ENCODE measurements at regions not wholly inside any gene's neighbourhood (a gene's known extent, or its start where the extent isn't known, plus 50 kb on each side); places are given as distances from the start of the nearest gene placed in this dataset.
"Not testable (repeated sequence)": the region's sequence is repeated elsewhere in the genome, so short reads cannot be mapped to it uniquely, and the experiment has no call there.

DNA sequence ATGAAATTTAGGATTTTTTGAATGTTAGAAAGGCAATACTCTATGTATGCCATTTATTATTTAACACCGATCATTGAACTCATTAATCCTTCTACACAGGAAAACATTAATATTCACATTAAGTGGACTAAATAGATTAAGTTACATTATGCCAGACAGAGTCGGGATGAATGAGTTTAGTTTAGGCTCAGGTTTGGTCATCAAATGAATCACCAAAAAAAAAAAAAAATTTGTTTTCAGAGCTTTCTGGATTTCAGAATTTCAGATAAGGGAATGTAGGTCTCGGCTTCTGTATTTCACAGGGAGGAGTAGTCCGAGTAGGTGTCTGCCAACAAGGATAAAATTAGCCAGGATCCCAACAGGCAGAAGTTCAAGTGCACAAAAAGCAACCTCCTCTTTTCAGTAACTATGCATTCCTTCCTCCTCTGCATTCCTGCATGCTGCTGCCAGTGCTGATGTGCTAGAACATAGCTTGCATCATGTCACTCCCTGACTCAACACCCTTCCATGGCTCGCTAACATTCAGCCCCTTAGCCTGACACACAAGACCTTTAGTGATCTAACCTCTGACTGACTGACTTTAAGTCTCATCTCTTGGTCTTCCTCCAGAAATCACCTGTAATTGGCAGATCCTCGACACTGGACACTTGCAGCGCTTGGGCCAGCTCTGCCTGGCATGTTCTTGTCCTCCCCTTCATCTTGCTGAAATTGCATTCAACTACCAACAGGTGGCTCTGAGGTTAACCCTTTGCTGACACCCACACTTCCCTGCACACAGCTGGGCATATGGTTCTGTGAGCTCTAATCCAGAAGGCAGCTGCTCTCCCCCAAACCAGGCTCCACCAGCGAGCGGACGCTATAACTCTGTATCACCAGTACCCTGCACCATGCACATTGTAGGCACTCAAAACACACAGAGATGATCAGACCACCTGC, 145.4 kb upstream of the PROK2 start:
- FAIRE-seq (peak; percentile 21), DNase-seq (ENCODE audit: extremely low spot score, insufficient read length, low read depth) (no peak)

DNA sequence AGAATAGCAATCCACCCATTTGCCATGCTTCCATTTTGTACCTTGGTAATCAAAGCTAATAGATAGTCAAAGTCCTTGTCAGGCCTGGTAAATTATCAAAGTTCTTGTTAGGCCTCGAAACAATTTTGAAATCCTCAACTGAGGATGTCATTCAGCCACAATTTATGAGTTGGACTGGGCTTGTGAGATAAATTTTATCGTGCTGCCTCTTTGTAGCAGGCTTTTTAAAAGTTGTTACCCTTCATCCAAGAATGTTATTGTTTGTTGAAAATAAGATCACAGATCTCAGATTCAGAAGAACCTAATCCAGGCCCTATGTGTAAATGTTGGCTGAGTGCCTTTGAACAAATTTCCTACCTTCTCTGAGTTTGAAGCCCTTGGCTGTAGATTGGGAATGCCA, 143.3 kb upstream of the PROK2 start:
- DNase-seq (ENCODE audit: extremely low spot score, insufficient read length, low read depth) (no peak), FAIRE-seq (no peak)

DNA sequence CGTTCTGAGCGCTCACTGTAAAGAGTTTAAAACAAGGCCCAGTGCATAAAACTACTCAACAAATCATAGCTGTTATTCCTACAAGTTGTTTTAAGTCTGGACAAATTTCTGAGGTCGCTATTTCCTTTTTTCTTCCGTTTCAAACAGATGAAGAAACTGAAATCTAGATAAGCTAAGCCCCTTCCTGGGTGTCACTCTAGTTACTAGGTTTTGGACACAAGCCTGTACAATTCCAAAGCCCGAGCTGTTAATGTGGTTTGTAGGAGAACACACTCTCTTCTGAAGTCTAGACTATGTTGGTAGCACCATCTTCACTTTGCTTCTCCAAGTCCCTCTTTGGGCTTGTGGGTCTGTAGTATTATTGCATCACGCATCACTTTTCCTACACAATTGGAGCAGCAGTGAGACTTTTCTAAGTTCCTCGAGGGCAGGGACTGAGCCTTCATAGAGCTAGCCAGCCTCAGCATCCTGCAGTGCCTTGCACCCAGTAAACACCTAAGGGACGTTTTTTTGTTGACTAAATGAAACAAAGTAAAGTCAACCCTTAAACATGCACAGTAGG, 142.6 kb upstream of the PROK2 start:
- FAIRE-seq, result no peak
- DNase-seq (ENCODE audit: extremely low spot score, insufficient read length, low read depth), result no peak

DNA sequence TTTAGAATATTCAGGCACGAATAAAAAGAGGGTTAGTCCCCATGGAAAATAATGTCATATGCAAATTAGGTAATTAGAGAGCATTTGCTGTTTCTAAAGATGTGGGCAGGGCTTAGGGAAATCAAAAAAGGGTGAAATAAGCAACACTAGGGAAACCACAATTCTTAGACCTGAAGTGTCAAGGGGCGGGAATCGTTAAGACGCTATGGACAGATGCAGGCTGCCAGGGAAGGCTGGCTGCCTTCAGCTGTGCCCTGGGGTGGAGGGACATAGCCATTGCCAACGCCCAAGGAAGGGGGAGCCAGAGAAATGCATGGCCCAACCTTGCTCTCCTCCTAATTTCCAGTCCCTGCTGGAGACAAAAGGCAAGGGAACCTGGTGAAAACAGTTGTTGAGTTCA, 141.7 kb upstream of the PROK2 start:
- FAIRE-seq, result no peak
- DNase-seq (ENCODE audit: extremely low spot score, insufficient read length, low read depth), result no peak

DNA sequence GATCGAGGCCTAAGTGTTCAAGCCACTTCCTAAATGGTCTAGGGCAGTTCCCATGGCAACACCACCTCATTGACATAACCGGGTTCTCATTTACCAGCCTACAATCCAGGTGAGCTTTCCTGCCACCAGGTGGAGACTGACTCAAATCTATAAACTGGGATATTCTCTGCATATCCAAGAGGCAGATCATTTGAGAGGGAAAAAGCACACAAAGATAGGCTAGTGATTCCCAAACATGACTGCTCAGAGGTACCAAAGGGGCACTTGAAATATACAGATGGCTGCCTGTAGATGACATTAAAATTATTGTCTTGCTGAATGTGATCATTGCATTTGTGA, 141.3 kb upstream of the PROK2 start:
- DNase-seq (ENCODE audit: extremely low spot score, insufficient read length, low read depth) (no peak), FAIRE-seq (no peak)

DNA sequence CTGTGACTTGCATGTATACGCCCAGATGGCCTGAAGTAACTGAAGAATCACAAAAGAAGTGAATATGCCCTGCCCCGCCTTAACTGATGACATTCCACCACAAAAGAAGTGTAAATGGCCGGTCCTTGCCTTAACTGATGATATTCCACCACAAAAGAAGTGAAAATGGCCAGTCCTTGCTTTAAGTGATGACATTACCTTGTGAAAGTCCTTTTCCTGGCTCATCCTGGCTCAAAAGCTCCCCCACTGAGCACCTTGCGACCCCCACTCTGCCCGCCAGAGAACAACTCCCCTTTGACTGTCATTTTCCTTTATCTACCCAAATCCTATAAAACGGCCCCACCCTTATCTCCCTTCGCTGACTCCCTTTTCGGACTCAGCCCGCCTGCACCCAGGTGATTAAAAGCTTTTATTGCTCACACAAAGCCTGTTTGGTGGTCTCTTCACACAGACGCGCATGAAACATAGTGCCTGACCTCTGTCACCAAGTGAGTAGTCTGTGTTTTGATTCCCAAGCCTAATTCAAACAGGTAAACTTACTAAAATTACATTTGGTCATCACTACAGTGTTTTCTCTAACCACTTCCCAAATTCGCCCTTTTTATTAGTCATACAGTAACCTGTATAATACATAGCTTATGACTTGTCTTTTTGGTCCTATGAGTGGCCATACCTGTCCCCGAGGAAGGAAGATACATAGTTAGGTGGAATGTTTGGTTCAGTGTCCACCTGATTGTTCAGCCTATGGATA, 140.7 kb upstream of the PROK2 start:
- FAIRE-seq; DNase-seq (ENCODE audit: extremely low spot score, insufficient read length, low read depth): not testable (repeated sequence)

DNA sequence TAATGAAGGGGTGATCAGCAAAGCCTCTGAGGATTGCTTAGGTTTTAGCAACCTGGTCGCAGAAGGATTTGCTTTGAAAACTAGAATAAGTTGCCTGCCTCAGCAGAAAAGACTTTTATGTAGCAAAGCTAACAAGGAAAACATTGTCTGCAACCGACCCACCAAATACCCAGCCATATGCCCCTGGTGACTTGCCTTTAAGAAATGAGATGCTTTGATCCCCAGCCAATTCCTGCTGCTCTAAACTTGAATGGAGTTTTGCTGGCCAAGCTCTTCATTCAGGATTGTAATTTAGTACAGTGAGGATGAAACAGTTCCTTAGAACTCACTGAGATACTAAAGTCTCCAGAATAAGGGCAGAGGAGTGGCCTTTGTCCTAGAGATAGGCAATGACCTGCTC, 139.8 kb upstream of the PROK2 start:
- no peak for FAIRE-seq
- no peak for DNase-seq (ENCODE audit: extremely low spot score, insufficient read length, low read depth)

DNA sequence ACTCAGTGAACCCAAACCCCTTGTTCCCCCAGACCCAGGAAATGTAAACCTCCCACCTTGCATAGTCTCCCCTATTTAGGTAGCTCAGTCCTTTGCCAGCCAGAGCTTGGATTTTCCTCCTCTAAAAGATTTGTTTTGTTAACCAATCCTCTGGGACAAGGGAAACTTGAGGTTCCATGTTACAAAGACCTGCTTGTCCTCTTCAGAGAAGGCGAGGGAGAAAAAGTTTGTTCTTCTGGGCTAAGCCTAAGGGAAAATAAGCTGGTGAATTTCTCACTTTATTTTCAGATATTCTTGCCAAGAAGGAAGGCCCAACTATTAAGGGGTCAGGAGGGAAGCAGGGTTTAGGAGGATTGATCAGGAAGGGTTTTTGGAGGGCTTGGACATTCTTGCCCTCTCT, 136.1 kb upstream of the PROK2 start:
- no peak for DNase-seq (ENCODE audit: extremely low spot score, insufficient read length, low read depth)
- FAIRE-seq, result no peak

DNA sequence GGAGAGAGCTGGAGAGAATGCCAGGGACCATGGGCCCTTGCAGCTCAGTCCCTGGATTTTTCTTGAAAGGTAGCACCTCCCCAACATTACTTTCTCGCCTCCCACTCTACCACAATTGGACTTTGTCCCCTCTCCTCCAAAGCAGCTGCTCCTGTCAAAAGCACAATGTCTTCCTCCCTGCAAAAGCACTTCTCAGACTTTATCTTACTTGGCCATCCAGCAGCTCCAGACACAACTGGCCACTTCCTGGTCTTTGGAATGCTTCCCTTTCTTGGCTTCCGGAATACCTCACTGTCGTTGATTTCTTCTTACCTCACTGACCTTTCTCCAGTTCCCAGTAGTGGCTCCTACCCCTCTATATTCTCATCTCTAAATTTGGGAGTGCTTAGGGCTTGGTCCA, 134.6 kb upstream of the PROK2 start:
- FAIRE-seq, result no peak
- no peak for DNase-seq (ENCODE audit: extremely low spot score, insufficient read length, low read depth)

DNA sequence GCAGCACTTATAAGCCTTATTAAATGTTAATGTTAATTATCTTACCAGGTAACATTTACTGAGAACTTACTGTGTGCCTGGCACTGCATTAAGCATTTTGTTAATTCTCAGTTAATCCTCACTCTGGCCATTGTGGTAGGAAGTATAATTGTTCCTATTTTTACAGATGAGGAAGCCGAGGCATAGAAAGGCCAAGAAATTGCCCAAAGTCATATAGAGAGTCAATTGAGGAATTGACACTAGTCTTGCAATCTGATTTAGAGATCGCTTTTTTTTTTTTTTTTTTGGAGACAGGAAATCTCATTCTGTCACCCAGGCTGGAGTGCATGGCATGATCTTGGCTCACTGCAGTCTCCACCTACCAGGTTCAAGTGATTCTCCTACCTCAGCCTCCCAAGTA, 132.6 kb upstream of the PROK2 start:
- no peak for FAIRE-seq
- DNase-seq (ENCODE audit: extremely low spot score, insufficient read length, low read depth), result no peak

DNA sequence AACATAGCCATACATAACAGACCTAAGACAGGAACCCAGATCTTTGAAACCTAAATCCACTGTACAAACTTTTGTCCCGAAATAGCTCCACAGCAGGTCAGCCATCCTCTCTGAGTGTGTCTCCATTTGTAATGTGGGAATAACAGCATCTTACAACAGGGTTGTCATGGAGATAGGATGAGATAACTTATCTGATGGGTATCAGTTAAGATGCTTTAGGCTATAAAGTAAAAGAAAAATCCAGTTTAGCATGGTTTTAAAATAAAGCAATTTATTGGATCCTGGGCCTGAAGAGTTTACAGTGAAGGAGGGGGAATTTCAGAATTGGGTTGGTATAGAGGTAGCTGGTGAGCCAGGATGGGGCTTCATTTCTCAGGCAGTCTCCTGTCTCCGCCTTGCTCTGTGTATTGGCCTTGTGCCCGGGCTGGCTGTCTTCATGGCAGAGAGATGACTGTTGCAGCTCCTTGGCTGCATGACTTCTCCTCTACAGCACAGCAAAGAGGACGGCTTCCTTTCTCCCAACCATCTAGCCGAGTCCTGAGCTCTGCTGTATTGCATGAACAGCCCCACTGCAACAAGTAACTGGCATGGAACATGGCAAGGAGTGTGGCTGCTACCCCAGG, 131.9 kb upstream of the PROK2 start:
- FAIRE-seq, result no peak
- DNase-seq (ENCODE audit: extremely low spot score, insufficient read length, low read depth), result no peak

DNA sequence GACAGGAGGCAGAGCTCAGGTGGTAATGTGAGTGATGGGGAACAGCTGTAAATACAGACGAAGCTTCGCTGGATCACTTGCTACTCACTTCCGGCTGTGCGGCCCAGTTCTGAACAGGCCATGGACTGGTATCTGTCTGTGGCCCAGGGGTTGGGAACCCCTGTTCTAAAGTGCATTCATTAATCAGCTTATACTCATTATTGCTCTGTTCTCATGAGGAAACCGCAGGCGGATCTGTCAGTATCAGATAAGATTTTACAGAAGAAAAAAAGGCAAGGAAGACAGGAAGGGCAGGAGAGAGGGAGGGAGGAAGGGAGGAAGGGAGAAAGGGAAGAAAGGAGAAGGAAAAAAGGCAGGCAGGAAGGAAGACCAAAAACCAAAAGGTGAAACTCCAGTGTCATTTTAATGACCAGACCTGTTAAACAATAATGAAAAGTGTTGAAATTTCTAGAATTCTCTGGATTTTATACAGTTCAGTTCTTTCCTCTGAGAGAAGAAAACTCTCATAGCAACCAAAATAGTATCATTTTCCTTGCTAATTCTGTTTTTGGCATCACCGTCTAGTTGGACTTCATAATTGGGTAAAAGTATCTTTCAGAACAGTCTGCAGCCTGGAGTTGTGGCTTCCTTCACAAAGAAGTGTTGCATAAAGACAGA, 128.0 kb upstream of the PROK2 start:
- no peak for FAIRE-seq

DNA sequence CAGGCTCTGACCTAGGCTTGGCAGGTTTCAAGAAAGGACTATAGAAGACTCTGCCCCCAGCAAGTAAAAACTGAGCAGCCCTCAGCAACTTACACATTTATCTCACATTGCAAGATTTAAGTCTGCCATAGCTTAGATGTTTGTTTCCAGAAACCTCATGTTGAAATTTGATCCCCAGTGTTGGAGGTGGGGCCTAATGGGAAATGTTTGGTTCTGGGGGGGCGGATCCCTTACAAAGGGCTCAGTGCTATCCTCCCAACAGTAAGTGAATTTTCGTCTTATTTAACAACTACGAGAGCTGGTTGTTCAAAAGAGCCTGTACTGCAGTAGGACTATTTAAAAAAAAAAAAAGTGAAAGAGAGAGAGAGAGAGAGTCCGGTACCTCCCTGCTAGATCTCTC, 125.2 kb upstream of the PROK2 start:
- DNase-seq (ENCODE audit: extremely low spot score, insufficient read length, low read depth) (no peak), FAIRE-seq (no peak)

More for the DNA sequence above, 128.0 kb upstream of the PROK2 start:
- no peak for DNase-seq (ENCODE audit: extremely low spot score, insufficient read length, low read depth)

DNA sequence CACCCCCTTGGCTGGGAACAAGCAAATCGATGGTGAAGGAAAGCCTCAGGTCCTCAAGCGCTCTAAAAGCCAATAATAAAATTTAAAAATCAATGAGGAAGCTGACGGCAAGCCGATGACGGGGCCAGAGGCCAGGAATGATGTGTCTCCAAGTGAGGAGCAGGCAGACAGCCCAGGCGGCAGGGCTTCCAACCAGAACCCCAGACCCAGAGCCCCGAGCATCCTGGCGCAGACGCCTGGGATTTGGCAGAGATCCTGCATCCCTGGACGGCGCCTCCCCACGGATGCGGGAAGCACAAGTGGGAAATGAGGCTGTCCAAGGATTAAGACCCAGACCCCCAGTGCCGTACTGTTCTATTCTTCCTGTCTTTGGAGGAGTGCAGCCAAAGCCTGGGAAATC, 123.0 kb upstream of the PROK2 start:
- DNase-seq (ENCODE audit: extremely low spot score, insufficient read length, low read depth) (no peak), FAIRE-seq (no peak)

DNA sequence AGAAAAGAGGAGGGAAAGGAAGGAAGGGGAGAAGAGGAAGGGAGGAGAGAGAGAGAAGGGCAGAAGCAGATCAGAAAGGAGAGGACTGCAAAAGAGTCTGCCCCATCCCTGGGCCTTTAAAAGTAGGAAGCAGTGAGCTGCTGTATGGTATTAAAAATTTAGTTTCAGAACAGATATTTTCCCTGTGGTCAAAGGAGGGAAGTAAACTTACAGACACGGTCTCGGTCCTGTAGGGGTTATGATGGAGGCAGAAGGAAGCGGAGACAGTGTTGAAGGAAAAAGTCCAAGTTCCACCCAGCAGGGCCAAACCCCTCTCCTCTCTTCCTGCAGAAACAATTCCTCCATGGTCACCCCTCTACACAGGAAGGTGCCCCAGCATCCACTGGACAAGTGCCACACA, 122.0 kb upstream of the PROK2 start:
- DNase-seq (ENCODE audit: extremely low spot score, insufficient read length, low read depth), result no peak
- no peak for FAIRE-seq

DNA sequence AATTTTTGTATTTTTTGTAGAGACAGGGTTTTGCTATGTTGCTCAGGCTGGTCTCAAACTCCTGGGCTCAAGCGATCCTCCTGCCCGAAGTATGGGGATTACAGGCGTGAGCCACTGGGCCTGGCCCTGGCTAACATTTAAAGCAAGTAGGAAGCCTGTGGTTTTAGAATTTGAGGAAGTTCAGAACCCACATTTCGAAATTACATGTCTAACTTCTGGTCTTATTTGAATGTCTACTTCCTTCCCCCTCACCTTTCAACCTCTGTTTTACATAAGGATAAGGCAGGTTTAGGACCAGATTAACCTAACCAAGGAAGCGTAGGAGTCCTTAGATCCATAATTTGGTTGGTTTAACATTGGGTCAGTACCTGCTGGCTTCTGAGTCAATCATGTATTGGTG, 120.5 kb upstream of the PROK2 start:
- FAIRE-seq (peak; percentile 95), DNase-seq (ENCODE audit: extremely low spot score, insufficient read length, low read depth) (peak; percentile 50)

DNA sequence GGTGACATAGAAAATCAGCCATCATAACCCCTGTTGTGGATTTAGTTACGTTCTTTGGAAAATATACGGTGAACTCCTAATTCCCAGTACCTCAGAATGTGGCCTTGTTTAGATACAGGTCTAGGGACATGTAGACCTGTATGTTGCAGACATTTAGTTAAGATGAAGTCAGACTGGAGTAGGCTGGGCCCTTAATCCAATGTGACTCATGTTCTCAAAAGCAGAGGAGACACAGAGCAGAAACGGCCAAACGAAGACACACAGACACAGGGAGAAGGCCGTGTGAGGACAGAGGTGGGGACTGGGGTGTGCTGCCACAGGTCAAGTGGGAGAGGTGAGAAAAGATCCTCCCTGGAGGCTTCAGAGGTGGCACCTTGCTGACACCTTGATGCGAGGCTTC, 119.0 kb upstream of the PROK2 start:
- DNase-seq (ENCODE audit: extremely low spot score, insufficient read length, low read depth) (no peak), FAIRE-seq (no peak)

DNA sequence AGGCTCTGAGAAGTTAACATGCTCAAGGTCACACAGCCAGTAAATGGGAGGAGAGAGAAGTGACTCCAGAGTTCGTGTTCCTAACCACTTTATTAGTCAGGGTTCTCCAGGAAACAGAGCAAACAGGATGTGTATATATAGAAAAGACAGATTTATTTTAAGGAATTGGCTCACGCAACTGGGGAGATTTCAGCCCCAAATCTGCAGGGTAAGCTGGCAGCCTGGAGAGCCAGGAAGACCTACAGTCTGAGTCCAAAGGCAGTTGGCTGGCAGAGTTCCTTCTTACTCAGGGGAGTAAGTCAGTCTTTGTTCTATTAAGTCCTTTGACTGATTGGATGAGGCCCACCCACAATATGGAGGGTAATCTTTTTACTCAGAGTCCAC, 118.2 kb upstream of the PROK2 start:
- FAIRE-seq, result no peak

DNA sequence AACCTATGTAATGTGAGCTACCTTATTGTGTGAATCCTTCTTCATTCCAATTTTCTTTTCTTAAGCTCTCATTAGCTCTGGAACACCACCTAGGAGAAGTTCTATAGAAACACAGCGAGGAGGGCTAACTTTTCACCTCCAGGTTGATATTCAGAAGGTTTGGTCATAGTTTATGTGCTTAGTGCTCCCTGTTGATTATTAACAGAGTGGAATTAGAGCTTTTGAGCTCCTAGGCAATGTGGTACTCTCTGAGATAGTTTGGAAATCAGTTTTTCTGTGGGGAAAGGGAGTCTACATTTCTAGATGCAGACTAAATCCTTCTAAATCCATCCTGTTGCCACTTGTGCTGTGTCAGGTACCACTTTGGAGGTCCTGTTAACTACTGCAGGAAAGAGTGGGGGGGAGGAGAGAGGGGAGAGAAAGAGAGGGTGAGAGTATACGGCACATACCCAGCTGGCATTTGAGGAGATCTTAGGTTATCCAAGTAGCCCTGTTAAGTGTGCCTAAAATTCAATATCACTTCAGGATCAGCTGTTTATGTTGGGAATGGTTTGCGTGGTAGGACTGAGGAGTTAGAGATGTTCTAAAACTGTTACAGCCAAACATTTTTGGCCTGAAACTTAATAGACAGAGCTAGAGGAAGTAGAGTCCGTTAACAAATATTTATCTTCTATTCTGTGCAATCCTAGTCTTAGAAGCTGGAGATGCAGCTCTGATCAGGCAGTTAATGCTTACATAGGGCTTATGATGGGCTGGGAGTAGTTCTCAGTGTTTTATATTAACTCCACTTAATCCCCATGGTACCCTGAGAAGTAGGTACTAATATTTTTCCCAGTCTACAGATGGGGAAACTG, 117.5 kb upstream of the PROK2 start:
- DNase-seq (ENCODE audit: extremely low spot score, insufficient read length, low read depth) (no peak), FAIRE-seq (no peak)

More for the DNA sequence above, 118.2 kb upstream of the PROK2 start:
- no peak for DNase-seq (ENCODE audit: extremely low spot score, insufficient read length, low read depth)

Data from GM18507 (cell line).